Ovary (tissue), 3 donors: ENCODE measurements at regions not wholly inside any gene's neighbourhood (a gene's known extent, or its start where the extent isn't known, plus 50 kb on each side); places are given as distances from the start of the nearest gene placed in this dataset.

Experiments used
- EP300 ChIP-seq: sonication (generic); formaldehyde crosslinking; IDR thresholded peaks from one replicate; pipeline ENCODE4 v1.6.1; 2017; ENCODE audit warnings: antibody characterized with exemption
- TF ChIP-seq, protein P1 (sequence below), 3 donors: fragments of 450-650 bp in 2 of 3; fragments of 200-600 bp in 1 of 3; IDR thresholded peaks; one replicate each; pipeline versions ENCODE4 v1.5.1 to v1.8.0; 2016 to 2022; ENCODE audit warnings: antibody characterized with exemption in 3 of 3, mild to moderate bottlenecking in 1 of 3
- donor health status: DM: no; HTN: no; CAD: no.

DNA sequence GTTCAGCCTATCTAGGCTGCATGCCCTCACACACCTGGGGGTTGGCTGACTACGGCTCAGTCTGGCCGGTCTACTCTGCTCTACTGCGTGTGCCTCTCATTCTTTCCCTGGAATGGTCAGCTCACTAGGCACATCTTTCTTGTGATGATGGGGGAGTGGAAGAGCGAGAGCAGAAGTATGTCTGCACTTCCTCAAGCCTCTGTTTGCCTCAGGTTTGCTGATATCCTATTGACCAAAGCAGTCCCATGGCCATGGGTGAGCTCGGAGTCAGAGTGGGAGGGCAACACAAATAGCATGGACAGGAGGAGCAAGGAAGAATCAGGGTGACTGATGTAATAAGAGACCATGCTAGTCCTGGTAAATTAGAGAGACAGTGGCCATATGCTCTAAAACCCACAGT lies 167.9 kb upstream of the PRICKLE2 start:
- TF ChIP-seq, protein P1, sequence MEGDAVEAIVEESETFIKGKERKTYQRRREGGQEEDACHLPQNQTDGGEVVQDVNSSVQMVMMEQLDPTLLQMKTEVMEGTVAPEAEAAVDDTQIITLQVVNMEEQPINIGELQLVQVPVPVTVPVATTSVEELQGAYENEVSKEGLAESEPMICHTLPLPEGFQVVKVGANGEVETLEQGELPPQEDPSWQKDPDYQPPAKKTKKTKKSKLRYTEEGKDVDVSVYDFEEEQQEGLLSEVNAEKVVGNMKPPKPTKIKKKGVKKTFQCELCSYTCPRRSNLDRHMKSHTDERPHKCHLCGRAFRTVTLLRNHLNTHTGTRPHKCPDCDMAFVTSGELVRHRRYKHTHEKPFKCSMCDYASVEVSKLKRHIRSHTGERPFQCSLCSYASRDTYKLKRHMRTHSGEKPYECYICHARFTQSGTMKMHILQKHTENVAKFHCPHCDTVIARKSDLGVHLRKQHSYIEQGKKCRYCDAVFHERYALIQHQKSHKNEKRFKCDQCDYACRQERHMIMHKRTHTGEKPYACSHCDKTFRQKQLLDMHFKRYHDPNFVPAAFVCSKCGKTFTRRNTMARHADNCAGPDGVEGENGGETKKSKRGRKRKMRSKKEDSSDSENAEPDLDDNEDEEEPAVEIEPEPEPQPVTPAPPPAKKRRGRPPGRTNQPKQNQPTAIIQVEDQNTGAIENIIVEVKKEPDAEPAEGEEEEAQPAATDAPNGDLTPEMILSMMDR (IDR thresholded peaks at IDR 0.05): no peak
- no peak for TF ChIP-seq EP300
